Inflammatory macrophage (primary cell): ENCODE measurements at regions not wholly inside any gene's neighbourhood (a gene's known extent, or its start where the extent isn't known, plus 50 kb on each side); places are given as distances from the start of the nearest gene placed in this dataset.
"Not testable (repeated sequence)": the region's sequence is repeated elsewhere in the genome, so short reads cannot be mapped to it uniquely, and the experiment has no call there.

ENCODE experiments used
- DNase-seq, 2 donors: peaks; one replicate each; pipeline ENCODE4 v3.0.0-alpha.2; 2020 to 2022

DNA sequence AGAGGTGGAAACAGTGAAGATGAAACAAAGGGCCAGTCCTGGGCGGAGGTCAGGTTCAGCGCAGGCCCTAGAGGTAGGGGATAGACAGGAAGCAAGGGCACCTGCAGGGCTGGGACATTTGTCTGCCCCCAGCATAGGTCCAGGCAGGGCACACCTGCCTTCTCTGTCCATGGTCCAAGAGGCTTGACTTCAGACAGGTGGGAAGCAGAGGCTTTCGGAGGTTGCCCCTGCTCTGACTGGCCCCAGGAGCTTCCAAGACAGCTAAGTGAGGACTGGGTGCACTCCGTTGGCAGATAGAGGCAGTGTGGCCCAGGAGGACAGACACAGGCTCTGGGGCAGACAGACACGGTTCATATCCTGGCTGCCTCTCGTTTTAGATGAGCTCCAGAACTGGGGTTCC is 71.6 kb upstream of the GRB10 start:
- no peak for DNase-seq

DNA sequence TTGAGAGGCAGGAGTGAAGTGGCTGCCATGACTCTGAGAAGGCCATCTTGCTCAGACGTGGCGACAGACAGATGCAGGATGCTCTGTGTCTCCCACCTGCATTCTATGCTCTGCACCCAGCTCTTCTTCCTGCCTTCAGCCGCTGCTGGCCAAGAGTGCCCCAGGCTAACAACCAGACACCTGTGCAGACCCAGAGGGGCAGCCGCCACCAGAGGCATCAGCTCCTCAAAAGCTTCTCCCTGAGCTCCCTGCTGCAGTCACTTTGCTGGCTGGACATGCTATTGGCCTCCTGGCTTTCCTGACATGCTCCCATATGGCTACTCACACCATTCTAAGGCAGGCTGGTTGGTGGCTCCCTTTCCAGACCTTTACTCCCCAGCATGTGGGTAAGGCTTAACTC is 70.6 kb upstream of the GRB10 start:
- no peak for DNase-seq

DNA sequence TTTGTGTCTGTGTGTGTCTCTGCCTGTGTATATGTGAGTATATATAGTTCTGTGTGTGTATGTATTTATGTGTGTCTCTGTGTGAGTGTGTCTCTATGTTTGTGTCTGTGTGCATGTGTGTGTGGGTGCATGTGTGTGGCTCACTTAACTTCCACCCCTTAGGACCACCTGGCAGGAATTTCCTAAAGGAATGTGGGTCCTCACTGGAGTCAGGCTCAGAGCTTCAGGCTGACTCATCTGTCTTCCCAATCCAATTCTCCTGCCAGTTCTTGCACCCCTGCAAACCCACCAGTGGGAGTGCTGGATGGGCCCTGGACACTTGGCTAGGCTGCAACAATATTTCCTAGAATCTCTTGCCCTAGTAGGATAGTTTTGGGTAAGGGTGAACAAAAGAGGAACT is 70.2 kb upstream of the GRB10 start:
- DNase-seq, result no peak

DNA sequence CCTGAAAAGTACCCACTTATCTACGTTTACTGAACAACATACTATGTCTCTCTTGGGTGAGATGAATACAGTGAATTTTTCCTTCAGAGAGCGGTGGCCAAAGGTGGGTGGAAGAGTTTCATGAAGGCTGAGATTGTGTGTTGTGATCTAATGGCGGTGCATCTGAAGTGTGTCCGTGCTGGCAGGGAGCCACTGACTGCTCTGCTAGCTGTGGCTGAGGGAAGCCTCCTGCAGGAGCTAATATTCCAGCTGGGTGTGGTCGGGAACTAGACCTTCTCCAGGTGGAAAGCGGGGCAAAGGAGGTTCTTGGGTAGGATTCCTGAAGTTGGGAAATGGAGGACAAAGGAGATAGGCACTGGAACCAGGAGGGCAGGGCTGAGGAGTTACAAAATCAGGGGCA is 69.2 kb upstream of the GRB10 start:
- no peak for DNase-seq

DNA sequence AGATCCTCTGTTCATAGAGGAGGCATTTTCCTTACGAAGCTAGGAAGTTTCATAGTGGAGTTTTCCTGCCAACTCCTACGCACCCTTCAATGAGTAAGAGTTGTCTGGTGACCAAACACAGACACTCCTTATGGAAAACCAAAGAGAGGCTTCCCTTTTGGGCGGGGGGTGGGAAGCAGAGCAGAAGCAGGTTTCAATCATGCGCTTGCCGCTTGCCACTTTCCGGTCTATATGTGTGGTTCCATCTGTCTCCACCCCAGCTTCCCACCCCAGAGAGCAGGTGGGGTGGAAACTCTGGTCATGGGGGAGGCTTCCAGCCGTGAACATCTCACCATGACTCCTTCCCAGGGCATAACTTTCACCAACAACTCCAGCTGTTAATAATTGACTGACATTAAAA is 68.8 kb upstream of the GRB10 start:
- no peak for DNase-seq

DNA sequence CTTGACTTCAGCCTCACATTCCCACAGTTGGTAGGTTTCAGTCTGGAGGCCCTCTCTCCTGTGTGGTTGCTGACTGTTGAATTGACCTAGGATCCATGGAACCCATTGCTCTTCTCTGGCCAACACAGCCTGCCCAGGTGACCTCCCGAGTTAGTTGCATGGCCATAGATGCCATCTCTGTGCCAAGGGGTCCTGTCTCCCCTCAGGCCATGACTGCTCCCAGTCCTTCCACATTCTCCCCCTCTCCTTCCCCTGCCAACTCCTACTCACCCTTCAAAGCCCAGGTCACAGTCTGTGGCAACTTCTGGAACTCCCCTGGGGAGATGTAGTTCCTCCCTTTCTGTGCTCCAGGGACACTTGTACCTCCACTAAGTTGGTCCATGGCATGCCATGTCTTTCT is 67.3 kb upstream of the GRB10 start:
- no peak for DNase-seq

DNA sequence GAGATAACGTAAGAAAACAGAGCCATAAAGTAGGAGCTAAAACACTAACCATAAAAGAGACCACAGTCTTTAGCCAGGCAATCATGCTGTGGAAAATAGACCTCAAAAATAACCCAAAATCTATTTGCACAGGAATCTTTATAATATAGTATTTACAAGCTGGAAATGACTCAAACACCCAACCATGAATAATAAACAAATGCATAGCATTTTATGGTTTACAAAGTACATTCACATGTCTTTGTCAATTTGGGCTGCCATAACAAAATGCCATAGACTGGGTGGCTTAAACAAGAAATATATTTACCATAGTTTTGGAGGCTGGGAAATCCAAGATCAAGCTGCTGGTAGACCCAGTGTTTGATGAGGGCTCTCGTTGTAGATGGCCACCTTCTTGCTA is 65.5 kb upstream of the GRB10 start:
- DNase-seq, result no peak

DNA sequence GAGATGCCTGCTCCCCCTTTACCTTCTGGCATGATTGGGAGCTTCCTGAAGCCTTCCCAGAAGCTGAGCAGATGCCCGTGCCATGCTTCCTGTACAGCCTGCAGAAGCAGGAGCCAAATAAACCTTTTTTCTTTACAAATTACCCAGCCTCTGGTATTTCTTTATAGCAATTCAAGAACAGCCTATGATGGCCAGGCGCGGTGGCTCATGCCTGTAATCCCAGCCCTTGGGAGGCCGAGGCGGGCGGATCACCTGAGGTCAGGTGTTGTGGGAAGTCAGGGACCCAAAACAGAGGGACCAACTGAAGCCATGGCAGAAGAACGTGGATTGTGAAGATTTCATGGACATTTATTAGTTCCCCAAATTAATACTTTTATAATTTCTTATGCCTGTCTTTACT is 62.2 kb upstream of the GRB10 start:
- not testable (repeated sequence) for DNase-seq

DNA sequence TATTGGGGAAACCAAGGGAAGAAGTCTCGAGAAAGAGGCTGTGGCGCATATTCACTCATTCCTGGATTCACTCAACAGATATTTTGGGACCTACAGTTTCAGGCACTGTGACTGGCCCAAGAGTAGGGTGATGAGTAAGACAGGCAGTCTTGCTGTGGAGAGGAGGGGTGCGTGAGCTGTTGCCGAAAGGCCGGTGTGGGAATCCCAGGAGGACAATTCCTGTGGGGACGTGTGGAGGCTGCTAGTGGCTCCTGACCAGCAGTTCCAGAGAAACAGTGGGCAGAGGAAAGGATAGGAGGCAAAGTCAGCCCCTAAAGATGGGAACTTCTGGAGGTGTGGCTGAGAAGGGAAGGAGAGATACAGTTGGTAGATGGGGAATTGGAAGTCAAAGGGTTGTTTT is 59.3 kb upstream of the GRB10 start:
- DNase-seq, result no peak

DNA sequence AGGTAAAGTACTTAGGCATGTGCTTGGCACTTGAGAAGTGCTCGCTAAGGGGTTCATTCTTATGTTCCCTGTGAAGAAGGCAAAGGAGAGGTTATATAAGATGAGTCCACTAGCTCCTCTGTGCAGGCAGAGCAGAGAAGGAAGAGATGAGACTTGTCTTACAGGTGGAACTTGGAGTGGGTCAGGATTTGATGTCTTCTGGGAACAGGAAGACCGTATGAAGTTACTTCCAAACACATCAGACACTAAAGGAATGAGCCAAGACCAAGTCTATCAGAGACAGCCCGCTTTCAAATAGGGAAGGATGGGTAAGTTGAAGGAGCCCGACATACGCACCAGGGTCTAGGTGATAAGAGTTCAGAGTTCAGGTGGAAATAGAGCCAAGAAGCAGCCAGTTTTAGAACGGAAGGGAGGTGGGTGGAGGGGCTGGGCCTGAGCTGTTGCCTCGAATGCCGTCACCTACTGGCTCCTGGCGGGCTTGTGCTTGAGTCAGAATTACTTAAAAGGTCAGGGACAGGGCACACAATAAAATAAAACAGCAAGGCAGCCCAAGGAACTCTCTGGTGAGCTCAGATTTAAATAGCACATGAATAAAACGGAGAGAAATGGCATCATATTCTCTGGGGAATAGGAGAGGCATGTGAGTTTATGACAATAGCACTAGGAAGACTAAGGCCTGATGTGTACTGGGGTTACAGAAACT is 56.1 kb upstream of the GRB10 start:
- no peak for DNase-seq

DNA sequence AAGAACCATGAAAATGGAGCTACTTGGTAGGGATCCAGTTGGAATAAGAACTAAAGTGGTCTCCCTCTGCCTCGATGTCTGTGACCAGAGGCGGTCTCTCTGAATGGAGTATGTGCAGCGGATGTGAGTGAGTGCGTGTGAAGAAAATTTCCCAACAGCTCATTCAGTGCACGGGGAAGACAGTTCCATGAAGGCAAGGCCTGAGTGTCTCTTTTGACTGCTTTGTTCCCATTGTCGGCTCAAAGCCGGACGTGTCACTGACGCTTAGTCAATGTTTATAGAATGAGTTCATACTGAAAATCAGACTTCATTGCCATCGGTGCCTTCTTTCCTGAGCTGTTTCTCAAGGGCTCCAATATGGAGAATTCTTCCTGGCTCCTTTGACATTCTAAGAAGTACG is 55.3 kb upstream of the GRB10 start:
- DNase-seq, result no peak

DNA sequence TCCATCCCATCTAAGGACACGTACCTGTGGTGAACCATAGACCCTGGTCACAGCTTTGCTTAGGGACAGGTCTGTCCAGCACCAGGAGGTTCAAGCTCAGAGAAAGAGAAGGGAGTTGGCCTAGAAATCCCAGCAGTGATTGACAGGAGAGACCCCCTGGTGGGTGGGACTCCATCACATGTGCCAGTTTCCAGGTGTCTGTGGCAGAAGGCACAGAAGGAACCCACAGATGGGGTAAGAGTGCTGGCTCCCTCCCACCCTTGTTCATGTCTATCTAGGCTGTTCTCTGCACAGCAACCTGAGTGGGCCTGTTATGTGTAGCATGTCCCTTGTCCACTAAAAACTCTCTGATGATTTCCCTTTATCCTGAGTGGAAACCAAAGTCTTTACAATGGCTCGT is 54.0 kb upstream of the GRB10 start:
- no peak for DNase-seq

DNA sequence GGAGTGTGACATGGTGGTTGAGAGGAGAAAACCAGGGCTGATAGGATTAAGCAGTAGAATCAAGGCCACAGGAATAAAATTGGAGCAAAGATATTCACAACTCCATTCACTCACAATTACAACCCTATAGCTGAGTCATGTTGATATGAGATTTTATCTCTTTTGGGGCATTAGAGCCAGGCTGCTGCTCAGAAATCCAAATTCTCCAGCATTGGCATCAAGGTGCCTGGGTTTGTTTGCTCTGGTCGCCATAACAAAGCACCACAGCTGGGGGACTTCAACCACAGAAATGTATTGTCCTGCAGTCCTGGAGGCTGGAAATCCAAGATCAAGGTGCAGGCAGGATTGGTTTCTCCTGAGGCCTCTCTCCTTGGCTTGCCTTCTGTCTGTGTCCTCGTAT is 52.5 kb upstream of the GRB10 start:
- DNase-seq, result no peak

DNA sequence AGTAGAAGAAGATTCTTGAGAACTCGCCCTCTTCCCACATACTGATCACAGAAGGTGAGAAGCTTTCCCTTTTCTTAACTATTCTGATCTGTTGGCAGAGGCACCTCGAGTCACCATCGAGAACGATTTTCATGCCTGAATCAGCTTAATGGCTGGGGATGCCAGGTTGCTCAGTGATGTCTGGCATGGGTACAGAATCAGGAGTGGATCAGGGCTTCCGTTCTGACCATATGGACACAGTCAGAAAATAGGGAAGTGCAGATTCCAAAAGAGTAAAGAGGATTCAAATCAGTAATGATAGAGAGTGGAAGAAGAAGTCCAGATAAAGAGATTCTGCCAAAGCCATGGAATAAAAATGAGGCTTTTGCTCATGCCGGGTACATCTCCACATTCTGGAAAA is 52.0 kb upstream of the GRB10 start:
- no peak for DNase-seq

DNA sequence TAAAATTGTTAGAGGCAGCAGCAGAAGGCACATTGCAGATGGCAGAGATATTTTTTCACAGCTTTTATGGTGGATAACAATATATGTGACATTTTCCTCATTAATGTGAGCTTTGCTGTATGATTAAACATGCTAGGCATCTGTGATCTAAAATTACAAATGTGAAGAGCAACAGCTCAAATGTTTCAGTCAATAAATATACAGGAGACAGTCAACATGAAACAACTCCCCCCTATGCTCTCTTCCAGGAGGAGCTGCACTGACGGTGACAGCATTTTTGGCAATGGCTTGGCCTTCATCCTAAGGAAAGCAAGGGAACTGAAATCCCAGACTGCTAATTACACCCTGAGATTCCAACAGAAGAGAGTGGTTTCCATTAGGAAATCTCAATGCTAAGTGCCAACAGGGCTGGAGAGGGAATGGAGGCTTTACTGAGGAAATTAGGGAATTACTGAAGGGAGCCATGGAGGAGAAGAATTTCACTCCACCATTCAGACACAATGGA is 51.4 kb upstream of the GRB10 start:
- DNase-seq, result no peak

DNA sequence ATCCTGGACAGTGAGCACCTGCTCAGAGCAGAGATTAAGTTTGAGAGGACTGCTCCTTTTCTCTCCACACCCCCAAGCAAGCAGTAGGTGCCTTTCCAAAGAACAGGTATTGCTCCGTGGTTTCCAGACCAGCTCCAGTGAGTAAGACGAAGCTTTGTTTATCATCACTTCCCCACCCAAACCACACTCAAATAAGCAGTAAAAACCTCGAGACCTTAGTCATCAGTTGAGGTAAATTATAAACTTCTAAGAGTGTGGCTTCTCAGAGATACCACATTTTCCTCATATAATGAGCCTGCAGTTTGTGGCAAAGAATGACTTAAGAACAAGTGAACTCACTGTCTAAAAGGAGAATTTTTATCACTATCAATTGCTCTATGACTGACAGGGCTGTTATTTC is 50.0 kb upstream of the GRB10 start:
- DNase-seq, result no peak
